Astrocyte of the spinal cord (primary cell): ENCODE measurements at regions not wholly inside any gene's neighbourhood (a gene's known extent, or its start where the extent isn't known, plus 50 kb on each side); places are given as distances from the start of the nearest gene placed in this dataset.
A peak's percentile ranks its signal among the peaks of the same experiment; 100 is the strongest.
"Not testable (repeated sequence)": the region's sequence is repeated elsewhere in the genome, so short reads cannot be mapped to it uniquely, and the experiment has no call there.

Source experiments
- DNase-seq: peaks from one replicate; pipeline ENCODE4 v3.0.0; 2011; ENCODE audit warnings: low read depth, low spot score
- H3K4me3 ChIP-seq: 2 replicates; pipeline ENCODE4 v1.5.1; 2011; ENCODE audit warnings: low read depth, mild to moderate bottlenecking, low read length, moderate library complexity
- in situ Hi-C: cut with HindIII; loops from 2 replicates; pipeline ENCODE4 v1.10.0; 2017; ENCODE audit warnings: low sequenced_read_pairs
- TF ChIP-seq, protein P1 (sequence below): IDR thresholded peaks from 2 replicates; pipeline ENCODE4 v1.5.1; 2012; ENCODE audit warnings: low read depth, mild to moderate bottlenecking, low read length, inconsistent platforms

GRCh38 chr7:84735011-84735410 is 451.8 kb downstream of the SEMA3D start:
- TF ChIP-seq, protein P1, sequence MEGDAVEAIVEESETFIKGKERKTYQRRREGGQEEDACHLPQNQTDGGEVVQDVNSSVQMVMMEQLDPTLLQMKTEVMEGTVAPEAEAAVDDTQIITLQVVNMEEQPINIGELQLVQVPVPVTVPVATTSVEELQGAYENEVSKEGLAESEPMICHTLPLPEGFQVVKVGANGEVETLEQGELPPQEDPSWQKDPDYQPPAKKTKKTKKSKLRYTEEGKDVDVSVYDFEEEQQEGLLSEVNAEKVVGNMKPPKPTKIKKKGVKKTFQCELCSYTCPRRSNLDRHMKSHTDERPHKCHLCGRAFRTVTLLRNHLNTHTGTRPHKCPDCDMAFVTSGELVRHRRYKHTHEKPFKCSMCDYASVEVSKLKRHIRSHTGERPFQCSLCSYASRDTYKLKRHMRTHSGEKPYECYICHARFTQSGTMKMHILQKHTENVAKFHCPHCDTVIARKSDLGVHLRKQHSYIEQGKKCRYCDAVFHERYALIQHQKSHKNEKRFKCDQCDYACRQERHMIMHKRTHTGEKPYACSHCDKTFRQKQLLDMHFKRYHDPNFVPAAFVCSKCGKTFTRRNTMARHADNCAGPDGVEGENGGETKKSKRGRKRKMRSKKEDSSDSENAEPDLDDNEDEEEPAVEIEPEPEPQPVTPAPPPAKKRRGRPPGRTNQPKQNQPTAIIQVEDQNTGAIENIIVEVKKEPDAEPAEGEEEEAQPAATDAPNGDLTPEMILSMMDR, result no peak
- DNase-seq, result no peak
- H3K4me3 ChIP-seq, result no peak overlapping the region

DNA sequence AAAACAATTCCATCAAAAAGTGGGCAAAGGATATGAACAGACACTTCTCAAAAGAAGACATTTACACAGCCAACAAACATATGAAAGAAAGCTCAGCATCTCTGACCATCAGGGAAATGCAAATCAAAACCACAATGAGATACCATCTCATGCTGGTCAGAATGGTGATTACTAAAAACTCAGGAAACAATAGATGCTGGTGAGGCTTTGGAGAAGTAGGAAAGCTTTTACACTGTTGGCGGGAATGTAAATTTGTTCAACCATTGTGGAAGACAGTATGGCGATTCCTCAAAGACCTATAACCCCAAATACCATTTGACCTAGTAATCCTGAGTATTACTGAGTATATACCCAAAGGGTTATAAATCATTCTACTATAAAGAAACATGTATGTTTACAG is 452.9 kb downstream of the SEMA3D start:
- H3K4me3 ChIP-seq, DNase-seq, in situ Hi-C loops: not testable (repeated sequence)

More at GRCh38 chr7:84735011-84735410, 451.8 kb downstream of the SEMA3D start:
- in situ Hi-C loops, result no loop called here

DNA sequence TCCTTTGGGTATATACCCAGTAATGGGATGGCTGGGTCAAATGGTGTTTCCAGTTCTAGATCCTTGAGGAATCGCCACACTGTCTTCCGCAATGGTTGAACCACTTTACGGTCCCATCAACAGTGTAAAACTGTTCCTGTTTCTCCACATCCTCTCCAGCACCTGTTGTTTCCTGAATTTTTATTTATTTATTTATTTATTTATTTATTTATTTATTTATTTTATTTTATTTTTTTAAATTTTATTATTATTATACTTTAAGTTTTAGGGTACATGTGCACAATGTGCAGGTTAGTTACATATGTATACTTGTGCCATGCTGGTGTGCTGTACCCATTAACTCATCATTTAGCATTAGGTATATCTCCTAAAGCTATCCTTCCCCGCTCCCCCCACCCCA is 456.0 kb downstream of the SEMA3D start:
- in situ Hi-C loops, H3K4me3 ChIP-seq, DNase-seq: not testable (repeated sequence)

DNA sequence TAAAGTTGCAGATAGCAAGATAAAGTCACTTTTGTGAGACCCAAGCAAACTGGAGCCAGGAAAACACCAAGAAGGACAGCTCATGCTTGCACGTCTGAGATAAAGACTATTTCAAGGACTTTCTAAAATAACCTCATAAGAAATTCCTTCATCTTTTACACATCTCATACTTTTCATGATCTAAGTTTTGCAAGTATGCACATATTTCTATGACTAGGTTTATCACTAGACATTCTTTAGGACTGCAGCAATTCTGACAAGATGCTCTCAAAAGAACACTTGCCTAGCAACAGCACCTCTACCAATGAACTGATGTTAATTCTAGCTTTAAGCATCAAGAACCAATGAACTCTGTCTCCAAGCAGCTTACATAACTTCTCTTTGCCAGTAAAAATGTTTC is 457.6 kb downstream of the SEMA3D start:
- peak; percentile 53 for DNase-seq
- H3K4me3 ChIP-seq, result no peak overlapping the region
- TF ChIP-seq, protein P1, result no peak
- in situ Hi-C loops, result no loop called here

DNA sequence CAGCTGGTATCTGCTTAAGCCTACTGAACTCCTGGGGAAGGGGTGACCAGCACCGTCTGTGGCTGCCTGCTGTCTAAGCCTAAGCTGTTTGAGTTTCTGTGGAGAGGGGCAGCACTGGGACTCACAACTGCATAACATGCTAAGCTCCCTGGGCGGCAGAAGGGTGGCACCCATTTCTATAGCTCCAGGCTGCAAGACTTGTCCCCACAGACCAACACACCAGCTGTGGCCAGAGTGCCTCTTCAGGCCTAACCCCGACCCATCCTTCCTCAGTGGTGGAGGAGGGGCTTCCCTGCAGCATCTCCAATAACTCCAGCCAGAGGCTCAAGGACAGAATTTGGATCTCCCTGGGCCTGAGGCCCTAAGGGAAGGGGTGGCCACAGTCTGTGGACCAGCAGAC is 464.1 kb downstream of the SEMA3D start:
- no peak overlapping the region for H3K4me3 ChIP-seq
- no peak for DNase-seq
- TF ChIP-seq, protein P1, result no peak
- in situ Hi-C loops, result no loop called here

DNA sequence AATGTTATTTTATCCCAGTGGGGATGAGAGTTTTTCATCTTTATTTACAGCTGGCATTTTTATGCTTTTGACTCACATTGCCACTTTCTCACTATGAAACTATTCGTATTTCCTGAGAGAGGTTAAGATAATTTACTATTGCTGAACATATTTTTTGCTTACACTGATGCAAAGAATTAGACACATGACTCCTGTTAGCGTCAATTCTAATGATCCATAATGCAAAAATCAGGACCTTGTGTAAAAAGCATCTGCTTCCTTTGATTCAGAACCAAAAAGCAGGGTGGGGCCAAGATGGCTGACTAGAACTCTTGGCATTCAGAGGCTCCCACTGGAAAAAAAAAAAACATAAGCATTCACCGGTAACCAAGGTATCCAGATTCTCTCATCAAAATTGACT is 464.8 kb downstream of the SEMA3D start:
- no peak overlapping the region for H3K4me3 ChIP-seq
- DNase-seq, result peak; percentile 21
- in situ Hi-C loops, result no loop called here
- TF ChIP-seq, protein P1, result no peak

GRCh38 chr7:84720456-84721097 is 466.3 kb downstream of the SEMA3D start:
- in situ Hi-C loops, result no loop called here

More at GRCh38 chr7:84720456-84721097, 466.3 kb downstream of the SEMA3D start:
- H3K4me3 ChIP-seq, result no peak overlapping the region
- TF ChIP-seq, protein P1, result no peak
- no peak for DNase-seq
